Left cardiac atrium (tissue), 4 donors: ENCODE measurements at regions not wholly inside any gene's neighbourhood (a gene's known extent, or its start where the extent isn't known, plus 50 kb on each side); places are given as distances from the start of the nearest gene placed in this dataset.
A peak's percentile ranks its signal among the peaks of the same experiment; 100 is the strongest.

Experiments
- ATAC-seq, 2 donors: fragments of 200-7000 bp; cut with Tn5 transposase; one replicate each; pipeline ENCODE4 v1.9.1; 2020; ENCODE audit warnings: mild to moderate bottlenecking in 2 of 2, moderate library complexity in 2 of 2
- DNase-seq: peaks from one replicate; pipeline ENCODE4 v3.0.0-alpha.2; 2020
- intact Hi-C, 2 donors: fragments of 100-400 bp; cut with DNase I; formaldehyde crosslinking; loops; one replicate each; pipeline versions ENCODE4 v1.14.1 to v1.15.1; 2022 to 2023
- donor health status: DM: no; HTN: yes; CAD: no.
- donor health status: DM: no; HTN: yes; CAD: no; lungs with severe emphysema.
- donor health status: DM: yes; HTN: yes; CAD: no.
- donor health status: Dilated cardiomyopathy.

DNA sequence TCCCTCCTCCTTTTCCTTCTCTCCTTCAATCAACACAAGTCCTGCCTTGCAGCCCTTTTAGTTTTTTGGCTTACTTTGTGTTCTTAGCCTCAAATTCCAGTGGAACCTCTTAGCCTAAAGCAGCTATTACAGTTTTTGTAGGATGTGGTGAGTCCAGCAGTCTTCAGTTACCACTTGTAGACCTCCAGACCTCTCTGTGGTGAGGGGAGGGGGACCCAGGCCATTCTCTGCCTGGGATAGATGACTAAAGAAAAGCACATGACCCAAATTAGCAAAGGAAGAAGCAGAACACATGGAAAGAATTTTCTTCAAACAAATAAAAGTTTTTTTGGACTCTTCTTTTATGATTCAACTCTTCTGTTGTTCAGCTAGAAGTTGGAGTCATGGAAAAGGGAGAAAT lies 246.5 kb downstream of the HAO1 start:
- intact Hi-C loops: no loop called here
- no peak for ATAC-seq
- DNase-seq: no peak

- ATAC-seq: no peak
- no peak for DNase-seq
- intact Hi-C loops: no loop called here
Measured at GRCh38 chr20:7695051-7695495, 245.2 kb downstream of the HAO1 start.

DNA sequence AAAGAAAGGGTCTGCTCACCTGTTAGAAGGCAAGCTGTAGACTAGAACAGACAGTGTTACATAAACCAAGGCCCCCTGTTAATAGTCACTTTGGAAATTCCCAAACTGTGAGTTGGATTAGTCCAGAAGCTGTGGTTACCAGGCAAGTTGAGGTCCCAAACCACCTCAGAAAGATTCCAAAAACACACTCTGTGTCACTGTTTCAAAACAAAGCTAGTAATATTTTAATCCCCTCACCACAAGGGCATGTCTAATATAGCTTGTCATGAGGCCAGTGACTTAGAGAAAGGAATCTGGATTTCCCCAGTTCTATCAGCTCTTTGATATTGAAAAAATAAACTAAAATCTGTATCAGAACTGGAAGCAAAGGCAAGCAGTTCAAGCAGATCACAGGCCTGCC lies 244.6 kb downstream of the HAO1 start:
- no peak for DNase-seq
- no peak for ATAC-seq
- intact Hi-C loops: no loop called here

GRCh38 chr20:7696311-7696710 lies 243.9 kb downstream of the HAO1 start:
- intact Hi-C loops: no loop called here
- DNase-seq: no peak
- no peak for ATAC-seq

- intact Hi-C loops: no loop called here
Measured at GRCh38 chr20:7702141-7702540, 238.1 kb downstream of the HAO1 start.

GRCh38 chr20:7703551-7703961 lies 236.7 kb downstream of the HAO1 start:
- ATAC-seq: no peak
- intact Hi-C loops: no loop called here
- DNase-seq: no peak

More at GRCh38 chr20:7702141-7702540, 238.1 kb downstream of the HAO1 start:
- DNase-seq: no peak
- no peak for ATAC-seq

GRCh38 chr20:7703996-7704395 lies 236.3 kb downstream of the HAO1 start:
- no peak for DNase-seq
- no peak for ATAC-seq
- intact Hi-C loops: no loop called here

DNA sequence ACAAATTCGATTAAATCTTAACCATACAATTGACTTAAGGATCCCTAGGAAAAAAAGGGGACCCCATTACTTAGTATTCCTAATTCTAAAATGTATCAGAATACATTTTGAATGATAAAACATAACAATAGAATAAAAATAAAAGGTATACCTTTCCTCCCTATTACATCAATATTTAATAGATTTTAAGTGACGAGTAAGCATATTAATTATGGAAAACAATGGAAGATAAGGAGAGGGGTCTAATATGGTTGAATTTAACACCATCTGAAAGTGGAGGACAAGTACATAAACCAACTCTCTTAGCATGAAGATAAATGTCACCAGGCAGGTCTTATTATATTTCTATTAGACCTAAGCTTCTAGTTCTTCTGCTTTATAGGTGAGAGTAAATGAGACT lies 232.1 kb downstream of the HAO1 start:
- intact Hi-C loops: no loop called here
- ATAC-seq (no peak), DNase-seq (no peak)

GRCh38 chr20:7708782-7709181 lies 231.5 kb downstream of the HAO1 start:
- no peak for ATAC-seq
- intact Hi-C loops: no loop called here
- DNase-seq: no peak

- intact Hi-C loops: no loop called here
- no peak for ATAC-seq
Measured at GRCh38 chr20:7710440-7710839, 229.8 kb downstream of the HAO1 start.

GRCh38 chr20:7712661-7713060 lies 227.6 kb downstream of the HAO1 start:
- intact Hi-C loops: no loop called here
- ATAC-seq (no peak), DNase-seq (no peak)

More at GRCh38 chr20:7710440-7710839, 229.8 kb downstream of the HAO1 start:
- DNase-seq: no peak

GRCh38 chr20:7714549-7714948 lies 225.7 kb downstream of the HAO1 start:
- intact Hi-C loops: no loop called here
- ATAC-seq (no peak), DNase-seq (no peak)

GRCh38 chr20:7716286-7716972 lies 223.8 kb downstream of the HAO1 start:
- intact Hi-C loops: no loop called here
- ATAC-seq (no peak), DNase-seq (no peak)

DNA sequence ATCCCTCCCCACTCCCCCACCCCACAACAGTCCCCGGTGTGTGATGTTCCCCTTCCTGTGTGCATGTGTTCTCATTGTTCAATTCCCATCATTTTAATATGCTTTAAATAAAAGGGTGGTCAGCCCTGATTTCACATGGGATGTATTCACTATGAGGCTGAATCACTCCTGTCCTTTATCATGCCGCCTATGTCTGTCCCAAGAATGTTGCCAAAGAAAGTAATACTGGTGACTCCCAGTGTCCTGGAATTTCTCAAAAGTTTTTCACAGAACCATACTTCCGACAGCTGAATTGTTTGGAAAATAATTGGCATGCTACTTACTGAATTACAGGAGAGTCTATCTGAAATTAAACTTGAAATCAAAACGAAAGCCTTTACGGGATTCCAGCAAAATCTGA lies 217.7 kb downstream of the HAO1 start:
- ATAC-seq (peak in 1 of 2 donors; percentile 74), DNase-seq (no peak)
- intact Hi-C loops: loop anchor here in 1 of 2 donors (5.0 kb wide), 1 partner anchor 85 kb away; no protein-coding TSS in a partner anchor

- ATAC-seq (peak in 1 of 2 donors; percentile 65), DNase-seq (peak; percentile 24)
- intact Hi-C loops: loop anchor here in 1 of 2 donors (5.0 kb wide), 1 partner anchor 86 kb away; no protein-coding TSS in a partner anchor
Measured at GRCh38 chr20:7723284-7723683, 217.0 kb downstream of the HAO1 start.

DNA sequence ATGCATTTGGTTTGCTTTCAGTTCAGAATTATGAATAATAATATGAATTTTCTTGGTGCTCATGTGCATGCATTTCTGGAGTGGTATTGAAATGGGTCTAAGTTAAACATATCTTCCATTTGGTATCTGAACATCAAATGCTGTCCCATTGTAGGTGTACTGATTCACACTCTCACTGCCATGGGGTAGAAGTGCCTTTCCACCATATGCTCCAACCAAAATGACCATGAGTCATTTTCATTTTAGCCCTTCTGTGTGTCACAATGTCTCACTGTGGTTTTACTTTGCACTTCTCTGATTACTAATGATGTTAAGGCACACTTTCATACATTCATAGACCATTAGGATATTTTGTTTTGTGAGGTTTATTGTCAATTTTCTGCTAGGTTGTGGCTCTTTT lies 211.9 kb downstream of the HAO1 start:
- intact Hi-C loops: no loop called here
- ATAC-seq (no peak), DNase-seq (no peak)

DNA sequence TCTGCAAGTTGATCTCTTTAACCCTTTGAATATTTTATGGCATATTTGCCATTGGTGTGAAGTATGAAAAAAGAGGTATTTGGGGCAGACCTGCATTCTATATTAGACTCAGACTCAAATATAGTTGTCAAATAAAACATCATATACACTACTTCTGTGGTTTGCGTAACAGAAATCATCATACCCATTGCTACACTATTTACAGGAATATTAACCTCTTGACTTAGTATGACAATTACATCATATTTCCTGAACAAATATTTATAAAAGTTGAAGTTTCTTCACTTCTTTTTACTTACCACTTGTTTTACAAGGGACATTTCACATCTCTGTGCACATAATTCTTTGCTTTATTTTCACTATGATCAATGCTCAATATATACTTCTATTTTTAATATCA lies 206.0 kb downstream of the HAO1 start:
- DNase-seq: no peak
- intact Hi-C loops: no loop called here
- ATAC-seq: no peak

DNA sequence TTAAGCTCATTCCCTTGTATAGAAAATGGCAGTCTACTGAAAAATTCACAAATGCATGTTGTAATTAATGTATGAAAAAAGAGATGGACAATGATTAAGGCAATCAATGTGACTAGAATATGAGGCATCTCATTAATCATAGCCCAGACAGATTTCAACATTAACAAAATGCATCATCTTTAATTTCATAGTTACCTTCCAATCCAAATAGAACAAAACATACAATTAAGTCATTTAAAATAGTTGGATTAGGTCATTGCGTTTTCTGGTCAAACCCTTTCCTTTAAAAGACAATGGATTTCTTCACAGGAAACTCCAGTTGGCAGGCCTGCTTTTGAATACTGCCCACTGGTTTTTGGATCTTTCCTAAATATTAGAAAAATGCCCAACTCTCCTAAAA lies 203.9 kb downstream of the HAO1 start:
- DNase-seq (no peak), ATAC-seq (no peak)
- intact Hi-C loops: no loop called here

GRCh38 chr20:7741866-7742265 lies 198.4 kb downstream of the HAO1 start:
- DNase-seq: no peak
- intact Hi-C loops: no loop called here
- ATAC-seq: no peak

DNA sequence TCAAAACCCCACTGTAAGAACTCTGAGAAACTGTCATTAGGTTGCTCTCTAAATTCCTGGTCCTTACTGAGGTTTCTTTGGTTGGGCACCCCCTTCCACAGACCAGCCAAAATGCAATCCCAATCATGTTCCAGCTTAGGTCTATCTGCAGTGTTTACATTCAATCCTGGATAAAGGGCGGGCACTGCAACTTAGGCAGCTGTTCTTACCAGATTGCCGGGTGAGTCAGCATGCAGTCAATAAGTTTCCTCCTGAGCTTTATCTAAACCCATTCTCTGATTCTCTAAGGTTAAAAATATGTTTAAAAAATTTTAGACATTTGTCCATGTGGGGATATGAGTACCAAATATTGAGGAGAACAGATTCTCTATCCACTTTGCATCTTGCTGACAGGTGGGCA lies 197.8 kb downstream of the HAO1 start:
- DNase-seq: no peak
- intact Hi-C loops: no loop called here
- no peak for ATAC-seq

DNA sequence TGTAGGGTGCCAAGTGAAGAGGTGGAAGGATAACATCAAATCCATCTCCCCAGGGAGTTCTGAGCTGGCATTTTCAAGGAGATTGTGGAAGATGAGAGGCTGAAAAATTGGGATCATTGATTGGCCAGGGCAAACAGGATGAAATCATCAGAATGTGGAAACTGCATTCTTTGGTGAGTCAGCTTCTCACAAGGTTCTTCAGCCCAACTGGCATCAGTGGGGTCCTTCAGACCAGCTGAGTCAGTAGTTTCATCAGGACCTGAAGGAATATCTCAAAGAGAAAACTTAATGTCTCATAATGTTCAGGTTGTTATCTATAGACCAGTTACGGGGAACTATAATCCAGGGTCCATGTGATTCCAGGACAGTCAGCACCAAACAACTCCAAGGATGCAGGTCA lies 195.8 kb downstream of the HAO1 start:
- ATAC-seq (no peak), DNase-seq (no peak)
- intact Hi-C loops: no loop called here
